Endothelial cell of umbilical vein (primary cell): ENCODE measurements at regions not wholly inside any gene's neighbourhood (a gene's known extent, or its start where the extent isn't known, plus 50 kb on each side); places are given as distances from the start of the nearest gene placed in this dataset.

Experiments used
- BruUV-seq: library from RNA; stranded (reverse); fragments of 400-500 nt; replicated peaks from 2 replicates; lab custom pipeline; 2021; lab: Mats Ljungman, UMichigan
- CTCF ChIA-PET: fragments of 300-600, 350-600 bp; sonication (Branson Sonifier 250); formaldehyde crosslinking; loops from one replicate; lab custom pipeline; 2021; ENCODE audit warnings: antibody characterized with exemption, inconsistent platforms; lab: Charles Lee
- POLR2A ChIA-PET: fragments of 300-600, 350-600 bp; sonication (Branson Sonifier 250); formaldehyde crosslinking; loops from one replicate; lab custom pipeline; 2021; ENCODE audit warnings: antibody characterized with exemption, inconsistent platforms; lab: Charles Lee
- DNase-seq: peaks from one replicate; pipeline ENCODE4 v3.0.0-alpha.2; 2011; ENCODE audit warnings: low read depth, low spot score
- FAIRE-seq: peaks from 2 replicates; lab custom pipeline; 2011; peaks lifted over from hg19 to GRCh38; lab: Jason Lieb, UNC
- H2AFZ ChIP-seq: 2 replicates; pipeline ENCODE4 v1.6.0; 2012; ENCODE audit warnings: low read depth, low read length, control low read depth, inconsistent platforms
- H3K27ac ChIP-seq: 2 replicates; pipeline ENCODE4 v1.5.1; 2011; ENCODE audit warnings: low read depth, mild to moderate bottlenecking, control low read depth, low read length, moderate library complexity; ENCODE audit not compliant: insufficient read depth
- H3K27me3 ChIP-seq, 2 experiments: 2 replicates each; pipeline versions ENCODE4 v1.6.0 to v1.6.1; 2011; ENCODE audit warnings: low read length in 2 of 2, mixed read lengths in 1 of 2; ENCODE audit not compliant: control insufficient read depth in 2 of 2, insufficient read depth in 2 of 2
- H3K36me3 ChIP-seq, 2 experiments: 2 replicates in 1 of 2; 3 replicates in 1 of 2; pipeline ENCODE4 v1.5.1; 2011; ENCODE audit warnings: low read length in 2 of 2, mild to moderate bottlenecking in 1 of 2, moderate library complexity in 1 of 2; ENCODE audit not compliant: control insufficient read depth in 2 of 2, insufficient read depth in 2 of 2; ENCODE audit errors: extremely low read depth in 1 of 2
- H3K4me1 ChIP-seq: 3 replicates; pipeline ENCODE4 v1.5.1; 2011; ENCODE audit warnings: mild to moderate bottlenecking, low read length; ENCODE audit not compliant: control insufficient read depth, insufficient read depth; ENCODE audit errors: extremely low read depth
- H3K4me2 ChIP-seq: 2 replicates; pipeline ENCODE4 v1.6.1; 2011; ENCODE audit warnings: low read length, control low read depth, mixed read lengths; ENCODE audit not compliant: insufficient read depth
- H3K4me3 ChIP-seq, 3 experiments: fragments of 200-600 bp in 1 of 3; sonication (generic), shearing (Covaris generic) in 1 of 3; replicated peaks in 1 of 3; 2 replicates each; pipeline ENCODE4 v1.5.1; 2011 to 2016; ENCODE audit warnings: control low read depth in 3 of 3, low read length in 3 of 3, mild to moderate bottlenecking in 2 of 3, inconsistent platforms in 1 of 3, low read depth in 1 of 3, moderate library complexity in 1 of 3; ENCODE audit not compliant: insufficient read depth in 1 of 3
- H3K79me2 ChIP-seq: 2 replicates; pipeline ENCODE4 v1.6.0; 2012; ENCODE audit warnings: low read length, inconsistent platforms; ENCODE audit not compliant: control insufficient read depth, insufficient read depth
- H3K9ac ChIP-seq: replicated peaks from 2 replicates; pipeline ENCODE3; 2011; ENCODE audit warnings: low read length, control low read depth; ENCODE audit not compliant: insufficient read depth; ENCODE audit errors: extremely low read depth
- H3K9me1 ChIP-seq: replicated peaks from 3 replicates; pipeline ENCODE4 v1.6.0; 2011; ENCODE audit warnings: mild to moderate bottlenecking, low read length; ENCODE audit not compliant: control insufficient read depth, insufficient read depth; ENCODE audit errors: extremely low read depth
- H3K9me3 ChIP-seq: replicated peaks from 2 replicates; pipeline ENCODE4 v1.5.1; 2012; ENCODE audit warnings: low read length, inconsistent platforms; ENCODE audit not compliant: control insufficient read depth, insufficient read depth
- H4K20me1 ChIP-seq: replicated peaks from 2 replicates; pipeline ENCODE3; 2011; ENCODE audit warnings: mild to moderate bottlenecking, low read length; ENCODE audit not compliant: control insufficient read depth, insufficient read depth; ENCODE audit errors: extremely low read depth
- EZH2 ChIP-seq: IDR thresholded peaks from 2 replicates; pipeline ENCODE4 v1.6.1; 2012; ENCODE audit warnings: borderline replicate concordance, low read depth, mild to moderate bottlenecking, moderate library complexity, low read length, inconsistent platforms; ENCODE audit not compliant: severe bottlenecking
- FOS ChIP-seq: IDR thresholded peaks from 2 replicates; pipeline ENCODE4 v1.6.1; 2011; ENCODE audit warnings: mild to moderate bottlenecking, low read length, moderate library complexity, borderline replicate concordance; ENCODE audit not compliant: insufficient read depth
- GATA2 ChIP-seq: IDR thresholded peaks from 2 replicates; pipeline ENCODE4 v1.7.0; 2011; ENCODE audit warnings: low read depth, mild to moderate bottlenecking, moderate library complexity, mixed read lengths, low read length; ENCODE audit not compliant: insufficient read length, insufficient read depth
- JUN ChIP-seq: IDR thresholded peaks from 2 replicates; pipeline ENCODE4 v1.6.1; 2011; ENCODE audit warnings: borderline replicate concordance, low read depth; ENCODE audit not compliant: insufficient read length, insufficient read depth
- MYC ChIP-seq: IDR thresholded peaks from one replicate; pipeline ENCODE4 v1.6.1; 2011; ENCODE audit warnings: mild to moderate bottlenecking, low read depth, low read length
- POLR2A ChIP-seq: IDR thresholded peaks from 2 replicates; pipeline ENCODE4 v1.6.1; 2012; ENCODE audit warnings: low read depth, mild to moderate bottlenecking, control low read depth, low read length
- POLR2AphosphoS5 ChIP-seq: IDR thresholded peaks from 2 replicates; pipeline ENCODE4 v1.6.1; 2012; ENCODE audit warnings: low read depth, mild to moderate bottlenecking, control low read depth, low read length, moderate library complexity; ENCODE audit not compliant: insufficient read depth
- dilution Hi-C: fragments of 300-500 bp; cut with MboI; formaldehyde crosslinking; loops from one replicate; pipeline ENCODE4 v1.15.0; 2019; ENCODE audit warnings: low sequenced_read_pairs; ENCODE audit not compliant: extremely low pct_ligation_motif_present
- intact Hi-C: fragments of 100-400 bp; cut with micrococcal nuclease; formaldehyde crosslinking; loops from one replicate; pipeline ENCODE4 v1.10.0; 2022
- TF ChIP-seq, protein P1 (sequence below): IDR thresholded peaks from 2 replicates; pipeline ENCODE4 v1.6.1; 2011; ENCODE audit not compliant: insufficient read depth, insufficient read length
- TF ChIP-seq, protein P2 (sequence below), 2 donors: IDR thresholded peaks; 1 replicate in 1 of 2; 2 replicates in 1 of 2; pipeline ENCODE4 v1.5.1; 2011; ENCODE audit warnings: low read length in 2 of 2, mild to moderate bottlenecking in 2 of 2, moderate library complexity in 2 of 2, control low read depth in 1 of 2, inconsistent platforms in 1 of 2, low read depth in 1 of 2; ENCODE audit not compliant: insufficient read depth in 1 of 2; ENCODE audit errors: extremely low read depth in 1 of 2

DNA sequence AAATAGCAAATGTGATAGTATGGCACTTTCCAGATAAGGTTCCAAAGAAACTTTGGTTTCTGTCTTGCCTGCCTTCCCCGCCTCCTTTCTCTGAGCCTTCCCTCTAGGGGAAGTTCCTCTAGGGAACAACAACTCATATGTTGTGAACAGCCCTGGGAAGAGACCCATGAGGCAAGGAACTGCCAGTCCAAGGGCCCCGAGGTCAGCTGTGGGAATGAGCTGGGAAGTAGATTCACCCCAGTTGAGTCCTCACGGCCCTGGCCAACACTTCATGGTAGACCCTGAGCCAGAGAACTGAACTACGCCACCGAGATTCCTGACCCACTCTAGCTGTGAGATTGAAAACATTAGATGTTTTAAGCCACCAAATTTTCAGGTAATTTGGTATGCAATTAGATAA lies 154.5 kb upstream of the CCDC68 start:
- TF ChIP-seq FOS: no peak
- TF ChIP-seq, protein P1, sequence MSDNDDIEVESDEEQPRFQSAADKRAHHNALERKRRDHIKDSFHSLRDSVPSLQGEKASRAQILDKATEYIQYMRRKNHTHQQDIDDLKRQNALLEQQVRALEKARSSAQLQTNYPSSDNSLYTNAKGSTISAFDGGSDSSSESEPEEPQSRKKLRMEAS: no peak
- TF ChIP-seq GATA2: no peak
- no peak for TF ChIP-seq MYC
- no peak for TF ChIP-seq POLR2AphosphoS5
- no peak for TF ChIP-seq EZH2
- TF ChIP-seq POLR2A: no peak
- TF ChIP-seq, protein P2, sequence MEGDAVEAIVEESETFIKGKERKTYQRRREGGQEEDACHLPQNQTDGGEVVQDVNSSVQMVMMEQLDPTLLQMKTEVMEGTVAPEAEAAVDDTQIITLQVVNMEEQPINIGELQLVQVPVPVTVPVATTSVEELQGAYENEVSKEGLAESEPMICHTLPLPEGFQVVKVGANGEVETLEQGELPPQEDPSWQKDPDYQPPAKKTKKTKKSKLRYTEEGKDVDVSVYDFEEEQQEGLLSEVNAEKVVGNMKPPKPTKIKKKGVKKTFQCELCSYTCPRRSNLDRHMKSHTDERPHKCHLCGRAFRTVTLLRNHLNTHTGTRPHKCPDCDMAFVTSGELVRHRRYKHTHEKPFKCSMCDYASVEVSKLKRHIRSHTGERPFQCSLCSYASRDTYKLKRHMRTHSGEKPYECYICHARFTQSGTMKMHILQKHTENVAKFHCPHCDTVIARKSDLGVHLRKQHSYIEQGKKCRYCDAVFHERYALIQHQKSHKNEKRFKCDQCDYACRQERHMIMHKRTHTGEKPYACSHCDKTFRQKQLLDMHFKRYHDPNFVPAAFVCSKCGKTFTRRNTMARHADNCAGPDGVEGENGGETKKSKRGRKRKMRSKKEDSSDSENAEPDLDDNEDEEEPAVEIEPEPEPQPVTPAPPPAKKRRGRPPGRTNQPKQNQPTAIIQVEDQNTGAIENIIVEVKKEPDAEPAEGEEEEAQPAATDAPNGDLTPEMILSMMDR (IDR thresholded peaks at IDR 0.05; ENCODE audit: extremely low read depth in 1 of 2, insufficient read depth in 1 of 2, low read depth in 1 of 2, low read length in 2 of 2): no peak
- TF ChIP-seq JUN: no peak
- no TSS peak for BruUV-seq
- POLR2A ChIA-PET: no interaction called here

More for the DNA sequence above, 154.5 kb upstream of the CCDC68 start:
- CTCF ChIA-PET: no interaction called here
- Histone ChIP-seq H4K20me1 (no peaks in the 10 kb centered on the region), H3K27me3 (no peaks in the 10 kb centered on the region), H3K9me1 (no peaks in the 10 kb centered on the region), H3K27ac (no peak overlapping the region), H3K36me3 (no peaks in the 10 kb centered on the region), H3K79me2 (no peaks in the 10 kb centered on the region), H3K9me3 (no peaks in the 10 kb centered on the region), H3K4me3 (no peak overlapping the region), H2AFZ (no peak overlapping the region), H3K4me1 (peaks cover 23% of the 10 kb centered on the region), H3K4me2 (no peak overlapping the region), H3K9ac (no peak overlapping the region)
- FAIRE-seq: no peak
- intact Hi-C loops: no loop called here
- dilution Hi-C loops: no loop called here
- DNase-seq: no peak
